Gastrocnemius medialis (tissue), 4 donors: ENCODE measurements at regions not wholly inside any gene's neighbourhood (a gene's known extent, or its start where the extent isn't known, plus 50 kb on each side); places are given as distances from the start of the nearest gene placed in this dataset.

Experiments
- POLR2A ChIP-seq, 2 donors: fragments of 450-650 bp; IDR thresholded peaks; one replicate each; pipeline ENCODE4 v1.6.1; 2017; ENCODE audit warnings: antibody characterized with exemption in 2 of 2, mild to moderate bottlenecking in 2 of 2, moderate library complexity in 2 of 2
- TF ChIP-seq, protein P1 (sequence below), 5 experiments: fragments of 450-650 bp in 3 of 5; fragments of 200-600 bp in 2 of 5; sonication (generic) in 2 of 5; IDR thresholded peaks in 4 of 5; conservative IDR thresholded peaks in 1 of 5; 1 replicate in 4 of 5; 2 replicates in 1 of 5; pipeline ENCODE4 v1.5.1; 2016 to 2019; ENCODE audit warnings: antibody characterized with exemption in 5 of 5, mild to moderate bottlenecking in 3 of 5, moderate library complexity in 3 of 5

GRCh38 chr5:9831823-9832222 lies 201.7 kb upstream of the TAS2R1 start:
- TF ChIP-seq, protein P1, sequence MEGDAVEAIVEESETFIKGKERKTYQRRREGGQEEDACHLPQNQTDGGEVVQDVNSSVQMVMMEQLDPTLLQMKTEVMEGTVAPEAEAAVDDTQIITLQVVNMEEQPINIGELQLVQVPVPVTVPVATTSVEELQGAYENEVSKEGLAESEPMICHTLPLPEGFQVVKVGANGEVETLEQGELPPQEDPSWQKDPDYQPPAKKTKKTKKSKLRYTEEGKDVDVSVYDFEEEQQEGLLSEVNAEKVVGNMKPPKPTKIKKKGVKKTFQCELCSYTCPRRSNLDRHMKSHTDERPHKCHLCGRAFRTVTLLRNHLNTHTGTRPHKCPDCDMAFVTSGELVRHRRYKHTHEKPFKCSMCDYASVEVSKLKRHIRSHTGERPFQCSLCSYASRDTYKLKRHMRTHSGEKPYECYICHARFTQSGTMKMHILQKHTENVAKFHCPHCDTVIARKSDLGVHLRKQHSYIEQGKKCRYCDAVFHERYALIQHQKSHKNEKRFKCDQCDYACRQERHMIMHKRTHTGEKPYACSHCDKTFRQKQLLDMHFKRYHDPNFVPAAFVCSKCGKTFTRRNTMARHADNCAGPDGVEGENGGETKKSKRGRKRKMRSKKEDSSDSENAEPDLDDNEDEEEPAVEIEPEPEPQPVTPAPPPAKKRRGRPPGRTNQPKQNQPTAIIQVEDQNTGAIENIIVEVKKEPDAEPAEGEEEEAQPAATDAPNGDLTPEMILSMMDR (IDR thresholded peaks at IDR 0.05 in 4 of 5, conservative IDR thresholded peaks at IDR 0.05 in 1 of 5): no peak
- no peak for TF ChIP-seq POLR2A (IDR thresholded peaks at IDR 0.05)
